GM12878 (cell line): ENCODE measurements at regions not wholly inside any gene's neighbourhood (a gene's known extent, or its start where the extent isn't known, plus 50 kb on each side); places are given as distances from the start of the nearest gene placed in this dataset.

Source experiments
- ATAC-seq: fragments of 200-7000 bp; cut with Tn5 transposase; 3 replicates; pipeline ENCODE4 v1.9.1; 2020; ENCODE audit warnings: mild to moderate bottlenecking, moderate library complexity
- BruUV-seq: library from RNA; stranded (reverse); fragments of 400-500 nt; replicated peaks from 2 replicates; lab custom pipeline; 2021; lab: Mats Ljungman, UMichigan
- CTCF ChIA-PET: fragments of 300-600 bp; sonication (Branson Sonifier 250); formaldehyde crosslinking; extraction: SDS; loops from one replicate; lab custom pipeline; 2021; ENCODE audit warnings: inconsistent platforms; lab: Yijun Ruan, JAX
- POLR2A ChIA-PET: fragments of 350-600 bp; formaldehyde crosslinking; extraction: SDS; loops from one replicate; lab custom pipeline; 2021; ENCODE audit warnings: inconsistent platforms; lab: Charles Lee
- RAD21 ChIA-PET: fragments of 300-600 bp; sonication (Branson Sonifier 250); formaldehyde crosslinking; loops from one replicate; lab custom pipeline; 2023; ENCODE audit warnings: antibody characterized with exemption; ENCODE audit not compliant: unreplicated experiment; lab: Charles Lee
- SMC1A ChIA-PET: fragments of 300-600 bp; sonication (Branson Sonifier 250); formaldehyde crosslinking; loops from one replicate; lab custom pipeline; 2023; ENCODE audit not compliant: unreplicated experiment, uncharacterized antibody; lab: Charles Lee
- DNase-seq: peaks from one replicate; pipeline ENCODE4 v3.0.0-alpha.2; 2011; ENCODE audit warnings: low read depth, low spot score
- FAIRE-seq: peaks from 3 replicates; lab custom pipeline; 2011; peaks lifted over from hg19 to GRCh38; lab: Jason Lieb, UNC
- H2AFZ ChIP-seq: 2 replicates; pipeline ENCODE4 v1.6.0; 2011; ENCODE audit warnings: low read depth, low read length, control low read depth; ENCODE audit not compliant: control insufficient read depth
- H3K27ac ChIP-seq: 2 replicates; pipeline ENCODE4 v1.5.1; 2011; ENCODE audit warnings: control low read depth; ENCODE audit not compliant: control insufficient read depth, insufficient read depth
- H3K27me3 ChIP-seq, 2 experiments: replicated peaks in 1 of 2; 2 replicates each; pipeline versions ENCODE4 v1.6.0 to v1.6.1; 2011; ENCODE audit warnings: low read length in 1 of 2; ENCODE audit not compliant: control insufficient read depth in 2 of 2, insufficient read depth in 2 of 2
- H3K36me3 ChIP-seq, 2 experiments: 2 replicates each; pipeline ENCODE4 v1.5.1; 2011; ENCODE audit warnings: low read length in 1 of 2; ENCODE audit not compliant: control insufficient read depth in 2 of 2, insufficient read depth in 2 of 2
- H3K4me1 ChIP-seq: 2 replicates; pipeline ENCODE4 v1.6.1; 2011; ENCODE audit warnings: mild to moderate bottlenecking, low read length, moderate library complexity, mixed read lengths; ENCODE audit not compliant: control insufficient read depth, insufficient read depth
- H3K4me2 ChIP-seq: 2 replicates; pipeline ENCODE4 v1.6.0; 2011; ENCODE audit warnings: control low read depth; ENCODE audit not compliant: control insufficient read depth, insufficient read depth
- H3K4me3 ChIP-seq: fragments of 200-600 bp; sonication (generic); 2 replicates; pipeline ENCODE4 v1.5.1; 2016
- H3K79me2 ChIP-seq: 2 replicates; pipeline ENCODE4 v1.6.0; 2011; ENCODE audit warnings: low read length; ENCODE audit not compliant: control insufficient read depth, insufficient read depth
- H3K9ac ChIP-seq: 2 replicates; pipeline ENCODE4 v1.8.0; 2011; ENCODE audit warnings: low read length, control low read depth, mixed read lengths; ENCODE audit not compliant: control insufficient read depth, insufficient read depth
- H3K9me3 ChIP-seq: replicated peaks from 3 replicates; pipeline ENCODE4 v1.5.1; 2011; ENCODE audit warnings: mild to moderate bottlenecking, low read length; ENCODE audit not compliant: control insufficient read depth, insufficient read depth
- H4K20me1 ChIP-seq: 2 replicates; pipeline ENCODE4 v1.6.0; 2011; ENCODE audit not compliant: control insufficient read depth, insufficient read depth
- MTA2 ChIP-seq: fragments of 450-650 bp; IDR thresholded peaks from 2 replicates; pipeline ENCODE4 v1.6.1; 2016; ENCODE audit warnings: low read depth, mild to moderate bottlenecking, moderate library complexity
- NR2C1 ChIP-seq: fragments of 450-650 bp; IDR thresholded peaks from 2 replicates; pipeline ENCODE4 v1.6.1; 2017; ENCODE audit warnings: antibody characterized with exemption, mild to moderate bottlenecking, moderate library complexity
- PBX3 ChIP-seq: IDR thresholded peaks from 2 replicates; pipeline ENCODE4 v1.6.1; 2011; ENCODE audit warnings: mild to moderate bottlenecking, low read depth, low read length, moderate library complexity; ENCODE audit not compliant: insufficient replicate concordance
- SREBF2 ChIP-seq: IDR thresholded peaks from 2 replicates; pipeline ENCODE4 v1.6.1; 2012; ENCODE audit warnings: mild to moderate bottlenecking, low read length
- TCF7 ChIP-seq: IDR thresholded peaks from 2 replicates; pipeline ENCODE4 v1.6.1; 2014; ENCODE audit warnings: antibody characterized with exemption, borderline replicate concordance
- YY1 ChIP-seq: IDR thresholded peaks from 2 replicates; pipeline ENCODE4 v1.6.1; 2011; ENCODE audit warnings: low read depth, mild to moderate bottlenecking, low read length
- ZNF207 ChIP-seq: fragments of 450-650 bp; IDR thresholded peaks from 2 replicates; pipeline ENCODE4 v1.6.1; 2014; ENCODE audit warnings: antibody characterized with exemption, mild to moderate bottlenecking, borderline replicate concordance
- ZNF274 ChIP-seq: IDR thresholded peaks from one replicate; pipeline ENCODE4 v1.8.0; 2011; ENCODE audit not compliant: insufficient read length, insufficient read depth
- ZNF384 ChIP-seq: IDR thresholded peaks from 2 replicates; pipeline ENCODE4 v1.6.1; 2012; ENCODE audit warnings: low read depth, mild to moderate bottlenecking, low read length, improper control_type of control experiment, borderline replicate concordance
- WGBS: methylation state at CpG from one replicate; pipeline ENCODE4 v1.1.6; 2016; ENCODE audit warnings: low lambda C conversion rate; ENCODE audit not compliant: insufficient replicate concordance, insufficient coverage; ENCODE audit errors: missing lambda C conversion rate; 5-methylcytosine and 5-hydroxymethylcytosine counted together
- in situ Hi-C: fragments of 300-500 bp; cut with MboI; formaldehyde crosslinking; loops from 9 replicates; pipeline ENCODE4 v1.14.3; 2018; ENCODE audit warnings: mixed read lengths
- intact Hi-C: fragments of 100-400 bp; cut with micrococcal nuclease; formaldehyde crosslinking; loops from one replicate; pipeline ENCODE4 v1.14.2; 2022; ENCODE audit not compliant: unreplicated experiment
- TF ChIP-seq, protein P1 (sequence below): IDR thresholded peaks from 2 replicates; pipeline ENCODE4 v1.6.1; 2012; ENCODE audit warnings: mild to moderate bottlenecking, low read depth, low read length
- TF ChIP-seq, protein P2 (sequence below): IDR thresholded peaks from 2 replicates; pipeline ENCODE4 v1.6.1; 2011; ENCODE audit warnings: low read depth, low read length, improper control_type of control experiment, borderline replicate concordance
- TF ChIP-seq, protein P3 (sequence below): fragments of 450-650 bp; IDR thresholded peaks from 2 replicates; pipeline ENCODE4 v1.6.1; 2017; ENCODE audit warnings: mild to moderate bottlenecking, low read depth, inconsistent platforms; ENCODE audit not compliant: poor library complexity, severe bottlenecking

DNA sequence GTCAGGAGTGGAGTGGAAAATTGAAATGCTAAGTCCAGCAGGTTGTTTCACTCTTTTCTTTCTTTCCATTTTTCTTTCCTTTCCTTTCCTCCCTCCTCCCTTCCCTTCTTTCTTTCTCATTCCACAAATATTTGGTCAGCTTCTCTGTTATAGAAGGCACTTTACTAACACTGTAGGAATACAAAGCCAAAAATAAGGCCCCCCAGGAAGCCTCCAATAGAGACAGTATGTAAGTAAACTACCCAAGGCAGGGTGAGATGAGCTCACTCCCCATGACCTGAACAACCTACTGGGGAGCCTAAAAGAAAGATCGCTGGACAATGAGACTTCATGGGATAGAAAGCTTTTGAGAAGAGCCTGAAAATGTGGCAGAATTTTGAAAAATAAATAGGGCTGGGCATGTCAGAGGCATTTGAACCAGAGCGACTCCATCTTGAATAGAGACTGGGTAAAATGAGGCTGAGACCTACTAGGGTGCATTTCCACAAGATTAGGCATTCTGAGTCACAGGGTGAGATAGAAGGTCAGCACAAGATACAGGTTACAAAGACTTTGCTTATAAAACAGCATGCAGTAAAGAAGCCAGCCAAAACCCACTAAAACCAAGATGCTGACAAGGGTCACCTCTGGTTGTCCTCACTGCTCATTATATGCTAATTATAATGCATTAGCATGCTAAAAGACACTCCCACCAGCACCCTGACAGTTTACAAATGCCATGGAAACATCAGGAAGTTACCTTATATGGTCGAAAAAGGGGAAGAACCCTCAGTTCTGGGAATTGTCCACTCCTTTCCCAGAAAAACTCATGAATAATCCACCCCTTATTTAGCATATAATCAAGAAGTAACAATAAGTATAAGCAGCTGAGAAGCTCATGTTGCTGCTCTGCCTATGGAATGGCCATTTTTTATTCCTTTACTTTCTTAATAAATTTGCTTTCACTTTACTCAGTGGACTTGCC, 158.9 kb upstream of the EGFLAM start (continued):
- TF ChIP-seq, protein P1, sequence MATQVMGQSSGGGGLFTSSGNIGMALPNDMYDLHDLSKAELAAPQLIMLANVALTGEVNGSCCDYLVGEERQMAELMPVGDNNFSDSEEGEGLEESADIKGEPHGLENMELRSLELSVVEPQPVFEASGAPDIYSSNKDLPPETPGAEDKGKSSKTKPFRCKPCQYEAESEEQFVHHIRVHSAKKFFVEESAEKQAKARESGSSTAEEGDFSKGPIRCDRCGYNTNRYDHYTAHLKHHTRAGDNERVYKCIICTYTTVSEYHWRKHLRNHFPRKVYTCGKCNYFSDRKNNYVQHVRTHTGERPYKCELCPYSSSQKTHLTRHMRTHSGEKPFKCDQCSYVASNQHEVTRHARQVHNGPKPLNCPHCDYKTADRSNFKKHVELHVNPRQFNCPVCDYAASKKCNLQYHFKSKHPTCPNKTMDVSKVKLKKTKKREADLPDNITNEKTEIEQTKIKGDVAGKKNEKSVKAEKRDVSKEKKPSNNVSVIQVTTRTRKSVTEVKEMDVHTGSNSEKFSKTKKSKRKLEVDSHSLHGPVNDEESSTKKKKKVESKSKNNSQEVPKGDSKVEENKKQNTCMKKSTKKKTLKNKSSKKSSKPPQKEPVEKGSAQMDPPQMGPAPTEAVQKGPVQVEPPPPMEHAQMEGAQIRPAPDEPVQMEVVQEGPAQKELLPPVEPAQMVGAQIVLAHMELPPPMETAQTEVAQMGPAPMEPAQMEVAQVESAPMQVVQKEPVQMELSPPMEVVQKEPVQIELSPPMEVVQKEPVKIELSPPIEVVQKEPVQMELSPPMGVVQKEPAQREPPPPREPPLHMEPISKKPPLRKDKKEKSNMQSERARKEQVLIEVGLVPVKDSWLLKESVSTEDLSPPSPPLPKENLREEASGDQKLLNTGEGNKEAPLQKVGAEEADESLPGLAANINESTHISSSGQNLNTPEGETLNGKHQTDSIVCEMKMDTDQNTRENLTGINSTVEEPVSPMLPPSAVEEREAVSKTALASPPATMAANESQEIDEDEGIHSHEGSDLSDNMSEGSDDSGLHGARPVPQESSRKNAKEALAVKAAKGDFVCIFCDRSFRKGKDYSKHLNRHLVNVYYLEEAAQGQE, result no peak
- no peak for TF ChIP-seq SREBF2

DNA sequence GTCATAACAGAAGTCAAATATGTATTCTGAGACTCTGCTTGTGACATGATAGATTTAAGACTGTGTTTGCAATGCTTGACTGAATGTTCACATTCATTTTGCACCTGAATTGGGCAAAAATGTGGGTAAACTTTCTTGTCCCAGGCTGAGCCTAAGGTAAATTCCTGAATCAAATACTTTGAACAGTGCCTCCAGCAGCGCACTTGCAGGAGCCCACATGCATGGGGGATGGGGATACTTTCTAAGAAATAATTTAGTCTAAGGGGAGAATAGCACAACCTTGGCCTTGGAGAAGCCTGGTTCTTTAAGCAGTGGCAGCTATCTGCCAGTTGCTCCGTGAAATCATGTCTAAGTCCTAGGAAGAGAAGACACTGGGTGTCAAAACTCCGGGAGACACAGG, 163.5 kb upstream of the EGFLAM start:
- no peak overlapping the region for H2AFZ ChIP-seq
- H3K4me1 ChIP-seq, result no peaks in the 10 kb centered on the region
- no peaks in the 10 kb centered on the region for H3K79me2 ChIP-seq
- ATAC-seq, result no peak
- RAD21 ChIA-PET, result no interaction called here
- POLR2A ChIA-PET, result interaction anchor here (0.5 kb wide), 1 partner anchor 35 kb away, joined by 3 read pairs; no protein-coding TSS in a partner anchor
- no peaks in the 10 kb centered on the region for H4K20me1 ChIP-seq
- in situ Hi-C loops, result no loop called here
- BruUV-seq, result no TSS peak
- intact Hi-C loops, result no loop called here
- no peaks in the 10 kb centered on the region; a peak in 1 of 4 replicates for H3K27me3 ChIP-seq
- no peak overlapping the region for H3K4me3 ChIP-seq
- no peaks in the 10 kb centered on the region for H3K36me3 ChIP-seq
- H3K27ac ChIP-seq, result no peak overlapping the region
- SMC1A ChIA-PET, result no interaction called here
- no peaks in the 10 kb centered on the region for H3K9me3 ChIP-seq
- H3K9ac ChIP-seq, result no peak overlapping the region
- H3K4me2 ChIP-seq, result no peak overlapping the region
- WGBS, result 15% methylated on average over 3 of the region's 3 CpGs
- CTCF ChIA-PET, result no interaction called here
- FAIRE-seq, result no peak
- no peak for DNase-seq
- TF ChIP-seq, protein P2, sequence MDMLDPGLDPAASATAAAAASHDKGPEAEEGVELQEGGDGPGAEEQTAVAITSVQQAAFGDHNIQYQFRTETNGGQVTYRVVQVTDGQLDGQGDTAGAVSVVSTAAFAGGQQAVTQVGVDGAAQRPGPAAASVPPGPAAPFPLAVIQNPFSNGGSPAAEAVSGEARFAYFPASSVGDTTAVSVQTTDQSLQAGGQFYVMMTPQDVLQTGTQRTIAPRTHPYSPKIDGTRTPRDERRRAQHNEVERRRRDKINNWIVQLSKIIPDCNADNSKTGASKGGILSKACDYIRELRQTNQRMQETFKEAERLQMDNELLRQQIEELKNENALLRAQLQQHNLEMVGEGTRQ, result no peak
- TF ChIP-seq MTA2, result no peak
- no peak for TF ChIP-seq ZNF274
- TF ChIP-seq, protein P3, sequence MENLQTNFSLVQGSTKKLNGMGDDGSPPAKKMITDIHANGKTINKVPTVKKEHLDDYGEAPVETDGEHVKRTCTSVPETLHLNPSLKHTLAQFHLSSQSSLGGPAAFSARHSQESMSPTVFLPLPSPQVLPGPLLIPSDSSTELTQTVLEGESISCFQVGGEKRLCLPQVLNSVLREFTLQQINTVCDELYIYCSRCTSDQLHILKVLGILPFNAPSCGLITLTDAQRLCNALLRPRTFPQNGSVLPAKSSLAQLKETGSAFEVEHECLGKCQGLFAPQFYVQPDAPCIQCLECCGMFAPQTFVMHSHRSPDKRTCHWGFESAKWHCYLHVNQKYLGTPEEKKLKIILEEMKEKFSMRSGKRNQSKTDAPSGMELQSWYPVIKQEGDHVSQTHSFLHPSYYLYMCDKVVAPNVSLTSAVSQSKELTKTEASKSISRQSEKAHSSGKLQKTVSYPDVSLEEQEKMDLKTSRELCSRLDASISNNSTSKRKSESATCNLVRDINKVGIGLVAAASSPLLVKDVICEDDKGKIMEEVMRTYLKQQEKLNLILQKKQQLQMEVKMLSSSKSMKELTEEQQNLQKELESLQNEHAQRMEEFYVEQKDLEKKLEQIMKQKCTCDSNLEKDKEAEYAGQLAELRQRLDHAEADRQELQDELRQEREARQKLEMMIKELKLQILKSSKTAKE, result no peak
- TF ChIP-seq TCF7, result no peak
- TF ChIP-seq PBX3, result no peak
- no peak for TF ChIP-seq ZNF207
- no peak for TF ChIP-seq YY1
- TF ChIP-seq ZNF384, result no peak
- no peak for TF ChIP-seq NR2C1
